GM12891 (cell line): ENCODE measurements at regions not wholly inside any gene's neighbourhood (a gene's known extent, or its start where the extent isn't known, plus 50 kb on each side); places are given as distances from the start of the nearest gene placed in this dataset.

ENCODE experiments used
- POLR2A ChIP-seq: IDR thresholded peaks from 2 replicates; pipeline ENCODE4 v1.6.1; 2011; ENCODE audit warnings: low read depth, low read length, control low read depth
- POLR2AphosphoS5 ChIP-seq: IDR thresholded peaks from 2 replicates; pipeline ENCODE4 v1.6.1; 2011; ENCODE audit warnings: low read depth, low read length, control low read depth

DNA sequence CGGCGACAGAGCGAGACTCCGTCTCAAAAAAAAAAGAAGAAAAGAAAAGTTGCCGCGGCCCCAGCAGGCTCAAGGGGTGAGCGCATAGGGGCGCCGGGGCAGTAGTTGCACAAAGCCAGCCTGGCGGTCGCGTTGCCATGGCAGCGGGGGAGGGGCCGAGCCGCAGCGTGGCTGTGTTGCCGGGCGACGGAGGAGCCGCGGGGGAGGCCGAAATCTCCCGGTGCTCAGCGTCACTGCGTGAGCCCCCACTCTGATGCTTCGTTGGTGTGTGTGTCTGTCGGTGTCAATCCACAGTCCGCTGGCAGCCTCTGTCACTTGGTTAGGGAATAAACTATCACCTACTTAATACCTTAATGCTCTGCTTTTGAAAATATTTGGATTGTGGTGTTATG, 82.9 kb upstream of the C1QTNF9B start:
- no peak for TF ChIP-seq POLR2A
- TF ChIP-seq POLR2AphosphoS5, result no peak
